SK-N-SH treated with all-trans-retinoic acid at 6 μM for 48 hours (cell line): ENCODE measurements at regions not wholly inside any gene's neighbourhood (a gene's known extent, or its start where the extent isn't known, plus 50 kb on each side); places are given as distances from the start of the nearest gene placed in this dataset.

Source experiments
- ATAC-seq: fragments of 200-7000 bp; cut with Tn5 transposase; 3 replicates; pipeline ENCODE4 v1.9.1; 2020; ENCODE audit warnings: mild to moderate bottlenecking, moderate library complexity
- ARNTL ChIP-seq: fragments of 450-650 bp; formaldehyde crosslinking; IDR thresholded peaks from 2 replicates; pipeline ENCODE4 v1.5.0; 2020; ENCODE audit warnings: low read depth, mild to moderate bottlenecking, moderate library complexity, borderline replicate concordance
- BACH2 ChIP-seq: fragments of 250-450 bp; sonication (Bioruptor Pico); IDR thresholded peaks from 2 replicates; pipeline ENCODE4 v1.9.0; 2021; ENCODE audit warnings: mild to moderate bottlenecking, borderline replicate concordance
- CSDC2 ChIP-seq: fragments of 250-450 bp; sonication (Bioruptor Pico); IDR thresholded peaks from 2 replicates; pipeline ENCODE4 v1.5.0; 2020; ENCODE audit warnings: mild to moderate bottlenecking, moderate library complexity
- ESRRG ChIP-seq: fragments of 250-450 bp; sonication (Bioruptor Pico); IDR thresholded peaks from 2 replicates; pipeline ENCODE4 v1.6.1; 2021; ENCODE audit warnings: mild to moderate bottlenecking
- GLIS3 ChIP-seq: fragments of 250-450 bp; sonication (Bioruptor Pico); IDR thresholded peaks from 2 replicates; pipeline ENCODE4 v1.5.0; 2020; ENCODE audit warnings: mild to moderate bottlenecking, moderate library complexity
- ISL1 ChIP-seq: fragments of 250-450 bp; sonication (Bioruptor Pico); IDR thresholded peaks from 2 replicates; pipeline ENCODE4 v2.1.2; 2022; ENCODE audit warnings: mild to moderate bottlenecking, moderate library complexity
- OSR1 ChIP-seq: fragments of 250-450 bp; sonication (Bioruptor Pico); IDR thresholded peaks from 2 replicates; pipeline ENCODE4 v1.8.0; 2022; ENCODE audit warnings: moderate library complexity, mild to moderate bottlenecking, inconsistent platforms
- PATZ1 ChIP-seq: fragments of 250-450 bp; sonication (Bioruptor Pico); IDR thresholded peaks from 2 replicates; pipeline ENCODE4 v1.8.0; 2020; ENCODE audit warnings: mild to moderate bottlenecking, moderate library complexity, borderline replicate concordance
- RARB ChIP-seq: fragments of 250-450 bp; sonication (Bioruptor Pico); IDR thresholded peaks from 2 replicates; pipeline ENCODE4 v1.8.0; 2021; ENCODE audit warnings: mild to moderate bottlenecking, moderate library complexity
- SNAI2 ChIP-seq: fragments of 250-450 bp; sonication (Bioruptor Pico); IDR thresholded peaks from 2 replicates; pipeline ENCODE4 v1.5.0; 2020; ENCODE audit warnings: mild to moderate bottlenecking, moderate library complexity
- TCF4 ChIP-seq: fragments of 250-450 bp; sonication (Bioruptor Pico); IDR thresholded peaks from 2 replicates; pipeline ENCODE4 v1.8.0; 2021; ENCODE audit warnings: mild to moderate bottlenecking, moderate library complexity, borderline replicate concordance
- TOX ChIP-seq: fragments of 250-450 bp; sonication (Bioruptor Pico); IDR thresholded peaks from 2 replicates; pipeline ENCODE4 v1.8.0; 2021; ENCODE audit warnings: mild to moderate bottlenecking, moderate library complexity, borderline replicate concordance
- TSHZ2 ChIP-seq: fragments of 250-450 bp; sonication (Bioruptor Pico); IDR thresholded peaks from 2 replicates; pipeline ENCODE4 v1.5.0; 2020; ENCODE audit warnings: mild to moderate bottlenecking, moderate library complexity
- ZC3H10 ChIP-seq: fragments of 250-450 bp; sonication (Bioruptor Pico); IDR thresholded peaks from 2 replicates; pipeline ENCODE4 v1.5.1; 2021; ENCODE audit warnings: mild to moderate bottlenecking, moderate library complexity
- ZFP3 ChIP-seq: fragments of 250-450 bp; sonication (Bioruptor Pico); IDR thresholded peaks from 2 replicates; pipeline ENCODE4 v1.5.0; 2020; ENCODE audit warnings: mild to moderate bottlenecking, moderate library complexity
- ZFP30 ChIP-seq: fragments of 450-650 bp; formaldehyde crosslinking; IDR thresholded peaks from 2 replicates; pipeline ENCODE4 v1.5.0; 2022; ENCODE audit warnings: mild to moderate bottlenecking, moderate library complexity
- ZNF565 ChIP-seq: fragments of 450-650 bp; formaldehyde crosslinking; conservative IDR thresholded peaks from 2 replicates; pipeline ENCODE4 v1.5.0; 2020; ENCODE audit warnings: low read depth, mild to moderate bottlenecking, moderate library complexity
- ZNF70 ChIP-seq: fragments of 450-650 bp; formaldehyde crosslinking; IDR thresholded peaks from 2 replicates; pipeline ENCODE4 v1.5.0; 2020; ENCODE audit warnings: mild to moderate bottlenecking, moderate library complexity
- ZNF8 ChIP-seq: fragments of 450-650 bp; formaldehyde crosslinking; IDR thresholded peaks from 2 replicates; pipeline ENCODE4 v1.5.0; 2020; ENCODE audit warnings: mild to moderate bottlenecking, moderate library complexity
- TF ChIP-seq, protein P1 (sequence below): fragments of 250-450 bp; sonication (Bioruptor Pico); IDR thresholded peaks from 2 replicates; pipeline ENCODE4 v1.8.0; 2021; ENCODE audit warnings: low read depth, mild to moderate bottlenecking, moderate library complexity, borderline replicate concordance

- TF ChIP-seq PATZ1 (no peak), ZC3H10 (CRISPR knock-in tag) (no peak)
Measured at GRCh38 chr9:115398313-115398650, 280.3 kb upstream of the TNC start (continued).

GRCh38 chr9:115398996-115399395 is 281.0 kb upstream of the TNC start:
- no peak for ATAC-seq

GRCh38 chr9:115400796-115401195 is 282.8 kb upstream of the TNC start:
- TF ChIP-seq OSR1 (CRISPR knock-in tag), result no peak
- no peak for TF ChIP-seq RARB (CRISPR knock-in tag)
- TF ChIP-seq, protein P1, sequence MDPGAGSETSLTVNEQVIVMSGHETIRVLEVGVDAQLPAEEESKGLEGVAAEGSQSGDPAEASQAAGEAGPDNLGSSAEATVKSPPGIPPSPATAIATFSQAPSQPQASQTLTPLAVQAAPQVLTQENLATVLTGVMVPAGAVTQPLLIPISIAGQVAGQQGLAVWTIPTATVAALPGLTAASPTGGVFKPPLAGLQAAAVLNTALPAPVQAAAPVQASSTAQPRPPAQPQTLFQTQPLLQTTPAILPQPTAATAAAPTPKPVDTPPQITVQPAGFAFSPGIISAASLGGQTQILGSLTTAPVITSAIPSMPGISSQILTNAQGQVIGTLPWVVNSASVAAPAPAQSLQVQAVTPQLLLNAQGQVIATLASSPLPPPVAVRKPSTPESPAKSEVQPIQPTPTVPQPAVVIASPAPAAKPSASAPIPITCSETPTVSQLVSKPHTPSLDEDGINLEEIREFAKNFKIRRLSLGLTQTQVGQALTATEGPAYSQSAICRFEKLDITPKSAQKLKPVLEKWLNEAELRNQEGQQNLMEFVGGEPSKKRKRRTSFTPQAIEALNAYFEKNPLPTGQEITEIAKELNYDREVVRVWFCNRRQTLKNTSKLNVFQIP (CRISPR knock-in tag), result no peak
- TF ChIP-seq ARNTL (CRISPR knock-in tag), result no peak
- TF ChIP-seq ZNF8, result no peak
- TF ChIP-seq ZFP30 (CRISPR knock-in tag), result no peak
- no peak for TF ChIP-seq ISL1 (CRISPR knock-in tag)

More at GRCh38 chr9:115398996-115399395, 281.0 kb upstream of the TNC start:
- TF ChIP-seq TOX (CRISPR knock-in tag), result no peak
- TF ChIP-seq, protein P1 (CRISPR knock-in tag), result no peak
- no peak for TF ChIP-seq TCF4 (CRISPR knock-in tag)

GRCh38 chr9:115401756-115402327 is 283.9 kb upstream of the TNC start:
- no peak for TF ChIP-seq ZNF565 (CRISPR knock-in tag)
- no peak for TF ChIP-seq TSHZ2 (CRISPR knock-in tag)
- TF ChIP-seq ESRRG, result no peak
- no peak for TF ChIP-seq ZNF8
- TF ChIP-seq ARNTL (CRISPR knock-in tag), result no peak
- no peak for TF ChIP-seq BACH2 (CRISPR knock-in tag)
- no peak for TF ChIP-seq SNAI2 (CRISPR knock-in tag)
- no peak for TF ChIP-seq OSR1 (CRISPR knock-in tag)
- no peak for TF ChIP-seq ZFP30 (CRISPR knock-in tag)
- no peak for TF ChIP-seq ZNF70 (CRISPR knock-in tag)
- no peak for TF ChIP-seq ZC3H10 (CRISPR knock-in tag)
- no peak for TF ChIP-seq TCF4 (CRISPR knock-in tag)
- no peak for TF ChIP-seq GLIS3 (CRISPR knock-in tag)
- TF ChIP-seq CSDC2 (CRISPR knock-in tag), result no peak
- TF ChIP-seq PATZ1, result no peak
- TF ChIP-seq, protein P1 (CRISPR knock-in tag), result no peak
- TF ChIP-seq TOX (CRISPR knock-in tag), result no peak
- TF ChIP-seq ZFP3 (CRISPR knock-in tag), result no peak
- TF ChIP-seq, all 23 proteins: peak for 0
- ATAC-seq, result no peak

More at GRCh38 chr9:115400796-115401195, 282.8 kb upstream of the TNC start:
- peak; percentile 81 for ATAC-seq
